Esophagus squamous epithelium (tissue), 4 donors: ENCODE measurements at regions not wholly inside any gene's neighbourhood (a gene's known extent, or its start where the extent isn't known, plus 50 kb on each side); places are given as distances from the start of the nearest gene placed in this dataset.

ENCODE experiments used
- CTCF ChIP-seq, 6 experiments: fragments of 450-650 bp in 4 of 6; fragments of 200-600 bp in 2 of 6; sonication (generic) in 2 of 6; IDR thresholded peaks; one replicate each; pipeline ENCODE4 v1.5.1; 2016 to 2019; ENCODE audit warnings: antibody characterized with exemption in 6 of 6, mild to moderate bottlenecking in 4 of 6, moderate library complexity in 4 of 6
- POLR2A ChIP-seq, 4 donors: fragments of 450-650 bp; IDR thresholded peaks; one replicate each; pipeline ENCODE4 v1.6.1; 2017; ENCODE audit warnings: antibody characterized with exemption in 4 of 4, mild to moderate bottlenecking in 4 of 4, moderate library complexity in 3 of 4

- TF ChIP-seq POLR2A (IDR thresholded peaks at IDR 0.05) (no peak), CTCF (IDR thresholded peaks at IDR 0.05) (no peak)
These were observed 1083.0 kb downstream of the CDH9 start for GRCh38 chr5:25955337-25955736.
